ENCODE measurements at regions not wholly inside any gene's neighbourhood (a gene's known extent, or its start where the extent isn't known, plus 50 kb on each side); places are given as distances from the start of the nearest gene placed in this dataset.

DNA sequence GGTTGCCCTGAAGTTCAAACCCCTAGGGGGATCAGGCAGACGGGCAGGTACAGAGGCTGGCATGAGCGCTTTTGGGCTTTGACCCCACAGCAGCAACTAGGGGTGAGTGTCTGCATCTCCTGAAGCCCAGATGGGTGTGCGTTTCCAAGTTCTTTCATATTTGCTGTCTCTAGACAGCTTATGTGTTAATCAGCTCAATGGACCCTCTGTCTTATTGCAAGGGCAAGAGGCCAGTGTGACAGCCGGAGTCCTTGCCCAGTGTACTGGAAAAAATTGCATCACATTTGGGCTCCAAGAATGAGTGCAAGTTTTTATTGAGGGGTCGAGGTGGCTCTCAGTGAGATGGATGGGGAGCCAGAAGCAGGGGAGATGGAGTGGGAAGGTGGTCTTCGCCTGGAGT, 1863.7 kb upstream of the RAG2 start:
- TF ChIP-seq EZH2phosphoT487 (IDR thresholded peaks at IDR 0.05; ENCODE audit: borderline replicate concordance, low read depth, low read length), result no peak
- TF ChIP-seq, protein P1, sequence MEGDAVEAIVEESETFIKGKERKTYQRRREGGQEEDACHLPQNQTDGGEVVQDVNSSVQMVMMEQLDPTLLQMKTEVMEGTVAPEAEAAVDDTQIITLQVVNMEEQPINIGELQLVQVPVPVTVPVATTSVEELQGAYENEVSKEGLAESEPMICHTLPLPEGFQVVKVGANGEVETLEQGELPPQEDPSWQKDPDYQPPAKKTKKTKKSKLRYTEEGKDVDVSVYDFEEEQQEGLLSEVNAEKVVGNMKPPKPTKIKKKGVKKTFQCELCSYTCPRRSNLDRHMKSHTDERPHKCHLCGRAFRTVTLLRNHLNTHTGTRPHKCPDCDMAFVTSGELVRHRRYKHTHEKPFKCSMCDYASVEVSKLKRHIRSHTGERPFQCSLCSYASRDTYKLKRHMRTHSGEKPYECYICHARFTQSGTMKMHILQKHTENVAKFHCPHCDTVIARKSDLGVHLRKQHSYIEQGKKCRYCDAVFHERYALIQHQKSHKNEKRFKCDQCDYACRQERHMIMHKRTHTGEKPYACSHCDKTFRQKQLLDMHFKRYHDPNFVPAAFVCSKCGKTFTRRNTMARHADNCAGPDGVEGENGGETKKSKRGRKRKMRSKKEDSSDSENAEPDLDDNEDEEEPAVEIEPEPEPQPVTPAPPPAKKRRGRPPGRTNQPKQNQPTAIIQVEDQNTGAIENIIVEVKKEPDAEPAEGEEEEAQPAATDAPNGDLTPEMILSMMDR (conservative IDR thresholded peaks at IDR 0.05; ENCODE audit: low read length), result no peak
- Histone ChIP-seq H3K9me2 (ENCODE audit: insufficient read depth, low read length) (no peaks in the 10 kb centered on the region), H3K9me3 (ENCODE audit: low read length) (no peaks in the 10 kb centered on the region), H3K79me2 (ENCODE audit: insufficient read depth, low read depth, low read length) (no peaks in the 10 kb centered on the region), H3K36me3 (ENCODE audit: insufficient read depth, low read length) (no peaks in the 10 kb centered on the region), H4K20me1 (ENCODE audit: insufficient read depth, low read length) (no peaks in the 10 kb centered on the region), H2AFZ (ENCODE audit: low read length) (no peak overlapping the region), H3K4me1 (ENCODE audit: insufficient read depth, low read length, poor library complexity, severe bottlenecking) (no peaks in the 10 kb centered on the region), H3K27ac (ENCODE audit: low read depth, low read length, poor library complexity, severe bottlenecking) (no peak overlapping the region), H3K4me2 (ENCODE audit: low read length) (no peak overlapping the region), H3K4me3 (ENCODE audit: low read depth, low read length, poor library complexity, severe bottlenecking) (no peak overlapping the region)
- ChIA-PET CTCF (ENCODE audit: unreplicated experiment) (no interaction called here), POLR2A (no interaction called here)
- no peak for DNase-seq (ENCODE audit: low spot score)
- intact Hi-C loops (cut with micrococcal nuclease; ENCODE audit: unreplicated experiment), result no loop called here
- BruUV-seq (replicated peaks), result no TSS peak

DNA sequence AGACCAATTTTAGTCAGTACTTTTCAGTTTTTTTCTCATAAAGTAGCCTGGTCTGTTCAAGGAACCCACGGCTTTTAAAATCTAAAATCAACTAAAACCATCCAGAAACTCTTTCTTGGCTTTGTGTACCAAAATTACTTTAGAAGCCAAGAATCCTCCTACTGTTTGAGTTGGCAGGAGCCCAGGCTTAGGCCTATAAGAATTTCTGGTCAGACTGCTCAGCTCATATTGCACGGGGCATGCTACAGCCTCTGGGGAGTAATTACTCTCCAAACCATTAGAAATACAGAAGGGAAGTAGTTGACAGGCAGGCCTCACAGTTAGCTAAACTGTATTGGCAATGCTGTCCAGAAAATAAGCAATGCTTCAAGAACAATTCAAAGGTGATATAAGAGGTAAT, 1862.9 kb upstream of the RAG2 start:
- no peaks in the 10 kb centered on the region for H4K20me1 ChIP-seq (ENCODE audit: insufficient read depth, low read length)
- TF ChIP-seq, protein P1 (conservative IDR thresholded peaks at IDR 0.05; ENCODE audit: low read length), result no peak
- TF ChIP-seq EZH2phosphoT487 (IDR thresholded peaks at IDR 0.05; ENCODE audit: borderline replicate concordance, low read depth, low read length), result no peak
- ChIA-PET POLR2A (no interaction called here), CTCF (ENCODE audit: unreplicated experiment) (interaction anchor here (0.5 kb wide), 1 partner anchor 1693 kb away, joined by 3 read pairs; no protein-coding TSS in a partner anchor)
- no peak for DNase-seq (ENCODE audit: low spot score)
- BruUV-seq (replicated peaks), result no TSS peak
- H3K4me1 ChIP-seq (ENCODE audit: insufficient read depth, low read length, poor library complexity, severe bottlenecking), result no peaks in the 10 kb centered on the region
- intact Hi-C loops (cut with micrococcal nuclease; ENCODE audit: unreplicated experiment), result no loop called here
- no peak overlapping the region for H2AFZ ChIP-seq (ENCODE audit: low read length)
- H3K9me2 ChIP-seq (ENCODE audit: insufficient read depth, low read length), result no peaks in the 10 kb centered on the region
- no peak overlapping the region for H3K4me3 ChIP-seq (ENCODE audit: low read depth, low read length, poor library complexity, severe bottlenecking)
- H3K4me2 ChIP-seq (ENCODE audit: low read length), result no peak overlapping the region
- H3K79me2 ChIP-seq (ENCODE audit: insufficient read depth, low read depth, low read length), result no peaks in the 10 kb centered on the region
- 0 out of 2 replicates have a peak, but pooled peaks cover 3% of the 10 kb centered on the region for H3K9me3 ChIP-seq (ENCODE audit: low read length)
- no peaks in the 10 kb centered on the region for H3K36me3 ChIP-seq (ENCODE audit: insufficient read depth, low read length)
- no peak overlapping the region for H3K27ac ChIP-seq (ENCODE audit: low read depth, low read length, poor library complexity, severe bottlenecking)

DNA sequence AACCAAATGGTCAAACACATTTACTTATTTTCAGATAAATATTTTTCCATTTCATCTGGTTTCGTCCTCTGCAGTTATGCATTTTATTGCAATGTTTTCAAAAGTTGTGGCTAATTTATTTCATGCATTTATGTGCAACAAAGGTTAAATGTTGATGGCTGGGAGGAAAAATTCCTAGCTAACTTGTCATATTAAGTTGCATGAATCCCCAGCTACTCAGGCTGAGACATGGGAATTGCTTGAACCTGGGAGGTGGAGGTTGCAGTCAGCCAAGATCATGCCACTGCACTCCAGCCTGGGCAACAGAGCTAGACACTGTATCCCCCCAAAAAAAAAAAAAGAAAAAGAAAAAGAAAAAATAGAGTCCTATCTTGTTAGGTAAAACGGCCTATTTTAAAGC, 1862.4 kb upstream of the RAG2 start:
- no peaks in the 10 kb centered on the region for H3K36me3 ChIP-seq (ENCODE audit: insufficient read depth, low read length)
- H3K4me1 ChIP-seq (ENCODE audit: insufficient read depth, low read length, poor library complexity, severe bottlenecking), result no peaks in the 10 kb centered on the region
- H2AFZ ChIP-seq (ENCODE audit: low read length), result no peak overlapping the region
- ChIA-PET POLR2A (no interaction called here), CTCF (ENCODE audit: unreplicated experiment) (interaction anchor here (0.5 kb wide), 1 partner anchor 1693 kb away, joined by 3 read pairs; no protein-coding TSS in a partner anchor)
- no peaks in the 10 kb centered on the region for H3K79me2 ChIP-seq (ENCODE audit: insufficient read depth, low read depth, low read length)
- H3K27ac ChIP-seq (ENCODE audit: low read depth, low read length, poor library complexity, severe bottlenecking), result no peak overlapping the region
- H4K20me1 ChIP-seq (ENCODE audit: insufficient read depth, low read length), result no peaks in the 10 kb centered on the region
- no peaks in the 10 kb centered on the region for H3K9me2 ChIP-seq (ENCODE audit: insufficient read depth, low read length)
- no TSS peak for BruUV-seq (replicated peaks)
- no peak for DNase-seq (ENCODE audit: low spot score)
- H3K9me3 ChIP-seq (ENCODE audit: low read length), result 0 out of 2 replicates have a peak, but pooled peaks cover 4% of the 10 kb centered on the region
- H3K4me3 ChIP-seq (ENCODE audit: low read depth, low read length, poor library complexity, severe bottlenecking), result no peak overlapping the region
- TF ChIP-seq, protein P1 (conservative IDR thresholded peaks at IDR 0.05; ENCODE audit: low read length), result no peak
- no peak for TF ChIP-seq EZH2phosphoT487 (IDR thresholded peaks at IDR 0.05; ENCODE audit: borderline replicate concordance, low read depth, low read length)
- intact Hi-C loops (cut with micrococcal nuclease; ENCODE audit: unreplicated experiment), result no loop called here
- H3K4me2 ChIP-seq (ENCODE audit: low read length), result no peak overlapping the region

All from OCI-LY7 (cell line).